ENCODE measurements at regions not wholly inside any gene's neighbourhood (a gene's known extent, or its start where the extent isn't known, plus 50 kb on each side); places are given as distances from the start of the nearest gene placed in this dataset.
A peak's percentile ranks its signal among the peaks of the same experiment; 100 is the strongest.

DNA sequence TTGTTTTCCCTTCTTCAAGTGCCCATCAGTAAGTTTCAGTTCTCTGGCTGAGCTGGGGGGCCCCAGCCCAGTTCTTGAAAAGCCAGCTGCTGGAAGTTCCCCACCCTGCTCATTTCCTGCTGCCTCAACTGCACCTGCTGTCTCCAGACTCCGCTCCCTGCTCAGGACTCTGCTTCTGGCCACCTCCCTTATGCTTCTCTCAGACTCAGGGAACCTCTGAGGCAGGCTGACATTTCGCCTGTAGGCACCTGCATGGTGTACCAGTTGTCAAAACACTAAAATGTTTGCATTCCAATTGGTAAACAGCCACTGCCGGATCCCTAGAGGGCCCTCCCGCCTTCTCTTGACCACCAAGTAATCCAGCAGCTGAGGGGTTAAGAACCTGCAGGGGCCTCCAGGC is 136.5 kb upstream of the VRK1 start:
- Histone ChIP-seq H3K27ac (ENCODE audit: low read depth) (no peak overlapping the region), H2AFZ (no peak overlapping the region), H3K27me3 (ENCODE audit: insufficient read depth) (no peaks in the 10 kb centered on the region), H3K4me3 (no peak overlapping the region), H3K4me1 (ENCODE audit: insufficient read depth) (no peaks in the 10 kb centered on the region), H3K4me2 (no peak overlapping the region), H3F3A (replicated peaks; ENCODE audit: low read depth) (no peaks in the 10 kb centered on the region), H3K9me2 (ENCODE audit: insufficient read depth) (no peaks in the 10 kb centered on the region; the same call in 1 of the 2 replicates), H3K79me2 (replicated peaks; ENCODE audit: insufficient read depth) (no peaks in the 10 kb centered on the region), H3K36me3 (ENCODE audit: insufficient read depth) (no peaks in the 10 kb centered on the region), H4K20me1 (replicated peaks; ENCODE audit: insufficient read depth) (no peaks in the 10 kb centered on the region)
- peaks cover 7% of the 10 kb centered on the region; the same call in 2 of the 3 replicates for H3K9me3 Mint-ChIP-seq
- H3K27me3 Mint-ChIP-seq (ENCODE audit: insufficient read depth, low read depth, poor library complexity) = peaks cover 2% of the 10 kb centered on the region
- no peak overlapping the region for H3K4me3 Mint-ChIP-seq
- ATAC-seq = peak; percentile 63
- no peaks in the 10 kb centered on the region for H3K36me3 Mint-ChIP-seq (ENCODE audit: low read depth)
- H3K27ac Mint-ChIP-seq = no peak overlapping the region
- H3K4me1 Mint-ChIP-seq = peaks cover 3% of the 10 kb centered on the region; the same call in 2 of the 3 replicates
- DNase-seq (ENCODE audit: low spot score) = no peak
- TF ChIP-seq, protein P1, sequence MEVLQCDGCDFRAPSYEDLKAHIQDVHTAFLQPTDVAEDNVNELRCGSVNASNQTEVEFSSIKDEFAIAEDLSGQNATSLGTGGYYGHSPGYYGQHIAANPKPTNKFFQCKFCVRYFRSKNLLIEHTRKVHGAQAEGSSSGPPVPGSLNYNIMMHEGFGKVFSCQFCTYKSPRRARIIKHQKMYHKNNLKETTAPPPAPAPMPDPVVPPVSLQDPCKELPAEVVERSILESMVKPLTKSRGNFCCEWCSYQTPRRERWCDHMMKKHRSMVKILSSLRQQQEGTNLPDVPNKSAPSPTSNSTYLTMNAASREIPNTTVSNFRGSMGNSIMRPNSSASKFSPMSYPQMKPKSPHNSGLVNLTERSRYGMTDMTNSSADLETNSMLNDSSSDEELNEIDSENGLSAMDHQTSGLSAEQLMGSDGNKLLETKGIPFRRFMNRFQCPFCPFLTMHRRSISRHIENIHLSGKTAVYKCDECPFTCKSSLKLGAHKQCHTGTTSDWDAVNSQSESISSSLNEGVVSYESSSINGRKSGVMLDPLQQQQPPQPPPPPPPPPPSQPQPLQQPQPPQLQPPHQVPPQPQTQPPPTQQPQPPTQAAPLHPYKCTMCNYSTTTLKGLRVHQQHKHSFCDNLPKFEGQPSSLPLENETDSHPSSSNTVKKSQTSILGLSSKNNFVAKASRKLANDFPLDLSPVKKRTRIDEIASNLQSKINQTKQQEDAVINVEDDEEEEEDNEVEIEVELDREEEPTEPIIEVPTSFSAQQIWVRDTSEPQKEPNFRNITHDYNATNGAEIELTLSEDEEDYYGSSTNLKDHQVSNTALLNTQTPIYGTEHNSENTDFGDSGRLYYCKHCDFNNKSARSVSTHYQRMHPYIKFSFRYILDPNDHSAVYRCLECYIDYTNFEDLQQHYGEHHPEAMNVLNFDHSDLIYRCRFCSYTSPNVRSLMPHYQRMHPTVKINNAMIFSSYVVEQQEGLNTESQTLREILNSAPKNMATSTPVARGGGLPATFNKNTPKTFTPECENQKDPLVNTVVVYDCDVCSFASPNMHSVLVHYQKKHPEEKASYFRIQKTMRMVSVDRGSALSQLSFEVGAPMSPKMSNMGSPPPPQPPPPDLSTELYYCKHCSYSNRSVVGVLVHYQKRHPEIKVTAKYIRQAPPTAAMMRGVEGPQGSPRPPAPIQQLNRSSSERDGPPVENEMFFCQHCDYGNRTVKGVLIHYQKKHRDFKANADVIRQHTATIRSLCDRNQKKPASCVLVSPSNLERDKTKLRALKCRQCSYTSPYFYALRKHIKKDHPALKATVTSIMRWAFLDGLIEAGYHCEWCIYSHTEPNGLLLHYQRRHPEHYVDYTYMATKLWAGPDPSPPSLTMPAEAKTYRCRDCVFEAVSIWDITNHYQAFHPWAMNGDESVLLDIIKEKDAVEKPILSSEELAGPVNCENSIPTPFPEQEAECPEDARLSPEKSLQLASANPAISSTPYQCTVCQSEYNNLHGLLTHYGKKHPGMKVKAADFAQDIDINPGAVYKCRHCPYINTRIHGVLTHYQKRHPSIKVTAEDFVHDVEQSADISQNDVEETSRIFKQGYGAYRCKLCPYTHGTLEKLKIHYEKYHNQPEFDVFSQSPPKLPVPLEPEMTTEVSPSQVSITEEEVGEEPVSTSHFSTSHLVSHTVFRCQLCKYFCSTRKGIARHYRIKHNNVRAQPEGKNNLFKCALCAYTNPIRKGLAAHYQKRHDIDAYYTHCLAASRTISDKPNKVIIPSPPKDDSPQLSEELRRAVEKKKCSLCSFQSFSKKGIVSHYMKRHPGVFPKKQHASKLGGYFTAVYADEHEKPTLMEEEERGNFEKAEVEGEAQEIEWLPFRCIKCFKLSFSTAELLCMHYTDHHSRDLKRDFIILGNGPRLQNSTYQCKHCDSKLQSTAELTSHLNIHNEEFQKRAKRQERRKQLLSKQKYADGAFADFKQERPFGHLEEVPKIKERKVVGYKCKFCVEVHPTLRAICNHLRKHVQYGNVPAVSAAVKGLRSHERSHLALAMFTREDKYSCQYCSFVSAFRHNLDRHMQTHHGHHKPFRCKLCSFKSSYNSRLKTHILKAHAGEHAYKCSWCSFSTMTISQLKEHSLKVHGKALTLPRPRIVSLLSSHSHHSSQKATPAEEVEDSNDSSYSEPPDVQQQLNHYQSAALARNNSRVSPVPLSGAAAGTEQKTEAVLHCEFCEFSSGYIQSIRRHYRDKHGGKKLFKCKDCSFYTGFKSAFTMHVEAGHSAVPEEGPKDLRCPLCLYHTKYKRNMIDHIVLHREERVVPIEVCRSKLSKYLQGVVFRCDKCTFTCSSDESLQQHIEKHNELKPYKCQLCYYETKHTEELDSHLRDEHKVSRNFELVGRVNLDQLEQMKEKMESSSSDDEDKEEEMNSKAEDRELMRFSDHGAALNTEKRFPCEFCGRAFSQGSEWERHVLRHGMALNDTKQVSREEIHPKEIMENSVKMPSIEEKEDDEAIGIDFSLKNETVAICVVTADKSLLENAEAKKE (CRISPR knock-in tag; IDR thresholded peaks at IDR 0.05) = no peak
- TF ChIP-seq STAT1 (IDR thresholded peaks at IDR 0.05; ENCODE audit: unreplicated experiment) (no peak), NANOG (IDR thresholded peaks at IDR 0.05; ENCODE audit: borderline replicate concordance) (no peak), ZNF331 (CRISPR knock-in tag; IDR thresholded peaks at IDR 0.05; ENCODE audit: low read depth) (no peak), CREB1 (CRISPR knock-in tag; IDR thresholded peaks at IDR 0.05; ENCODE audit: low read depth) (no peak), EZH2phosphoT487 (IDR thresholded peaks at IDR 0.05; ENCODE audit: unreplicated experiment) (no peak), POLR2AphosphoS5 (IDR thresholded peaks at IDR 0.05; ENCODE audit: low read depth) (no peak), JUNB (IDR thresholded peaks at IDR 0.05; ENCODE audit: unreplicated experiment) (no peak), ZNF114 (CRISPR knock-in tag; IDR thresholded peaks at IDR 0.05) (no peak), EZH2 (IDR thresholded peaks at IDR 0.05; ENCODE audit: low read depth, unreplicated experiment) (no peak)
- TF ChIP-seq, protein P2, sequence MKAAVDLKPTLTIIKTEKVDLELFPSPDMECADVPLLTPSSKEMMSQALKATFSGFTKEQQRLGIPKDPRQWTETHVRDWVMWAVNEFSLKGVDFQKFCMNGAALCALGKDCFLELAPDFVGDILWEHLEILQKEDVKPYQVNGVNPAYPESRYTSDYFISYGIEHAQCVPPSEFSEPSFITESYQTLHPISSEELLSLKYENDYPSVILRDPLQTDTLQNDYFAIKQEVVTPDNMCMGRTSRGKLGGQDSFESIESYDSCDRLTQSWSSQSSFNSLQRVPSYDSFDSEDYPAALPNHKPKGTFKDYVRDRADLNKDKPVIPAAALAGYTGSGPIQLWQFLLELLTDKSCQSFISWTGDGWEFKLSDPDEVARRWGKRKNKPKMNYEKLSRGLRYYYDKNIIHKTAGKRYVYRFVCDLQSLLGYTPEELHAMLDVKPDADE (IDR thresholded peaks at IDR 0.05) = no peak
- TF ChIP-seq, protein P3, sequence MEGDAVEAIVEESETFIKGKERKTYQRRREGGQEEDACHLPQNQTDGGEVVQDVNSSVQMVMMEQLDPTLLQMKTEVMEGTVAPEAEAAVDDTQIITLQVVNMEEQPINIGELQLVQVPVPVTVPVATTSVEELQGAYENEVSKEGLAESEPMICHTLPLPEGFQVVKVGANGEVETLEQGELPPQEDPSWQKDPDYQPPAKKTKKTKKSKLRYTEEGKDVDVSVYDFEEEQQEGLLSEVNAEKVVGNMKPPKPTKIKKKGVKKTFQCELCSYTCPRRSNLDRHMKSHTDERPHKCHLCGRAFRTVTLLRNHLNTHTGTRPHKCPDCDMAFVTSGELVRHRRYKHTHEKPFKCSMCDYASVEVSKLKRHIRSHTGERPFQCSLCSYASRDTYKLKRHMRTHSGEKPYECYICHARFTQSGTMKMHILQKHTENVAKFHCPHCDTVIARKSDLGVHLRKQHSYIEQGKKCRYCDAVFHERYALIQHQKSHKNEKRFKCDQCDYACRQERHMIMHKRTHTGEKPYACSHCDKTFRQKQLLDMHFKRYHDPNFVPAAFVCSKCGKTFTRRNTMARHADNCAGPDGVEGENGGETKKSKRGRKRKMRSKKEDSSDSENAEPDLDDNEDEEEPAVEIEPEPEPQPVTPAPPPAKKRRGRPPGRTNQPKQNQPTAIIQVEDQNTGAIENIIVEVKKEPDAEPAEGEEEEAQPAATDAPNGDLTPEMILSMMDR (conservative IDR thresholded peaks at IDR 0.05; ENCODE audit: low read depth in 2 of 2) = no peak
- TF ChIP-seq, protein P4, sequence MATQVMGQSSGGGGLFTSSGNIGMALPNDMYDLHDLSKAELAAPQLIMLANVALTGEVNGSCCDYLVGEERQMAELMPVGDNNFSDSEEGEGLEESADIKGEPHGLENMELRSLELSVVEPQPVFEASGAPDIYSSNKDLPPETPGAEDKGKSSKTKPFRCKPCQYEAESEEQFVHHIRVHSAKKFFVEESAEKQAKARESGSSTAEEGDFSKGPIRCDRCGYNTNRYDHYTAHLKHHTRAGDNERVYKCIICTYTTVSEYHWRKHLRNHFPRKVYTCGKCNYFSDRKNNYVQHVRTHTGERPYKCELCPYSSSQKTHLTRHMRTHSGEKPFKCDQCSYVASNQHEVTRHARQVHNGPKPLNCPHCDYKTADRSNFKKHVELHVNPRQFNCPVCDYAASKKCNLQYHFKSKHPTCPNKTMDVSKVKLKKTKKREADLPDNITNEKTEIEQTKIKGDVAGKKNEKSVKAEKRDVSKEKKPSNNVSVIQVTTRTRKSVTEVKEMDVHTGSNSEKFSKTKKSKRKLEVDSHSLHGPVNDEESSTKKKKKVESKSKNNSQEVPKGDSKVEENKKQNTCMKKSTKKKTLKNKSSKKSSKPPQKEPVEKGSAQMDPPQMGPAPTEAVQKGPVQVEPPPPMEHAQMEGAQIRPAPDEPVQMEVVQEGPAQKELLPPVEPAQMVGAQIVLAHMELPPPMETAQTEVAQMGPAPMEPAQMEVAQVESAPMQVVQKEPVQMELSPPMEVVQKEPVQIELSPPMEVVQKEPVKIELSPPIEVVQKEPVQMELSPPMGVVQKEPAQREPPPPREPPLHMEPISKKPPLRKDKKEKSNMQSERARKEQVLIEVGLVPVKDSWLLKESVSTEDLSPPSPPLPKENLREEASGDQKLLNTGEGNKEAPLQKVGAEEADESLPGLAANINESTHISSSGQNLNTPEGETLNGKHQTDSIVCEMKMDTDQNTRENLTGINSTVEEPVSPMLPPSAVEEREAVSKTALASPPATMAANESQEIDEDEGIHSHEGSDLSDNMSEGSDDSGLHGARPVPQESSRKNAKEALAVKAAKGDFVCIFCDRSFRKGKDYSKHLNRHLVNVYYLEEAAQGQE (IDR thresholded peaks at IDR 0.05; ENCODE audit: unreplicated experiment) = no peak

All from GM23338 (cell line).